Kidney epithelial cell (primary cell): ENCODE measurements at regions not wholly inside any gene's neighbourhood (a gene's known extent, or its start where the extent isn't known, plus 50 kb on each side); places are given as distances from the start of the nearest gene placed in this dataset.

Experiments used
- DNase-seq: peaks from one replicate; pipeline ENCODE4 v3.0.0-alpha.2; 2010; ENCODE audit warnings: low read depth
- H3K27me3 ChIP-seq: 2 replicates; pipeline ENCODE4 v1.6.0; 2011; ENCODE audit warnings: low read length; ENCODE audit not compliant: control insufficient read depth, insufficient read depth
- H3K36me3 ChIP-seq: 2 replicates; pipeline ENCODE4 v1.5.1; 2011; ENCODE audit warnings: low read length; ENCODE audit not compliant: control insufficient read depth, insufficient read depth
- H3K4me3 ChIP-seq: 2 replicates; pipeline ENCODE4 v1.5.1; 2011; ENCODE audit warnings: low read depth, mild to moderate bottlenecking, control low read depth, low read length
- CTCF ChIP-seq: IDR thresholded peaks from 2 replicates; pipeline ENCODE4 v1.5.1; 2011; ENCODE audit warnings: mild to moderate bottlenecking, moderate library complexity, low read length, control low read depth, inconsistent platforms; ENCODE audit not compliant: insufficient read depth, poor library complexity, severe bottlenecking

GRCh38 chr18:76264876-76265250 lies 230.2 kb downstream of the ZNF516 start:
- TF ChIP-seq CTCF = no peak
- Histone ChIP-seq H3K4me3 (no peak overlapping the region), H3K36me3 (no peaks in the 10 kb centered on the region), H3K27me3 (peaks cover 10% of the 10 kb centered on the region)
- DNase-seq = no peak

- DNase-seq = no peak
- no peak for TF ChIP-seq CTCF
- Histone ChIP-seq H3K36me3 (no peaks in the 10 kb centered on the region), H3K4me3 (no peak overlapping the region), H3K27me3 (peaks cover 11% of the 10 kb centered on the region)
These were observed 230.7 kb downstream of the ZNF516 start for GRCh38 chr18:76264198-76264875.

GRCh38 chr18:76263046-76264005 lies 231.7 kb downstream of the ZNF516 start:
- H3K4me3 ChIP-seq = no peak overlapping the region
- TF ChIP-seq CTCF = no peak
- peaks cover 15% of the 10 kb centered on the region for H3K27me3 ChIP-seq

GRCh38 chr18:76260941-76261472 lies 234.0 kb downstream of the ZNF516 start:
- no peaks in the 10 kb centered on the region for H3K36me3 ChIP-seq
- H3K27me3 ChIP-seq = peaks cover 15% of the 10 kb centered on the region
- TF ChIP-seq CTCF = no peak
- no peak overlapping the region for H3K4me3 ChIP-seq
- no peak for DNase-seq

More at GRCh38 chr18:76263046-76264005, 231.7 kb downstream of the ZNF516 start:
- H3K36me3 ChIP-seq = no peaks in the 10 kb centered on the region
- no peak for DNase-seq

- Histone ChIP-seq H3K36me3 (no peaks in the 10 kb centered on the region), H3K27me3 (peaks cover 15% of the 10 kb centered on the region), H3K4me3 (no peak overlapping the region)
- TF ChIP-seq CTCF = no peak
- no peak for DNase-seq
These were observed 235.3 kb downstream of the ZNF516 start for GRCh38 chr18:76259711-76260110.
